CD14-positive monocyte (primary cell): ENCODE measurements at regions not wholly inside any gene's neighbourhood (a gene's known extent, or its start where the extent isn't known, plus 50 kb on each side); places are given as distances from the start of the nearest gene placed in this dataset.

Experiments used
- DNase-seq, 3 donors: peaks; one replicate each; pipeline ENCODE4 v3.0.0-alpha.2; 2011 to 2022
- H2AFZ ChIP-seq: 2 replicates; pipeline ENCODE4 v1.6.0; 2012; ENCODE audit warnings: mild to moderate bottlenecking, low read depth, low read length, inconsistent platforms; ENCODE audit not compliant: insufficient read depth, poor library complexity, severe bottlenecking
- H3K27ac ChIP-seq, 2 donors: 1 replicate in 1 of 2; 2 replicates in 1 of 2; pipeline ENCODE4 v1.5.1; 2012 to 2013; ENCODE audit warnings: low read length in 2 of 2, control low read depth in 1 of 2, inconsistent platforms in 1 of 2, low read depth in 1 of 2, mild to moderate bottlenecking in 1 of 2
- H3K27me3 ChIP-seq, 2 donors: one replicate each; pipeline versions ENCODE4 v1.6.0 to v1.6.1; 2011 to 2013; ENCODE audit warnings: low read length in 2 of 2; ENCODE audit not compliant: control insufficient read depth in 2 of 2, insufficient read depth in 2 of 2
- H3K36me3 ChIP-seq, 2 donors: replicated peaks in 1 of 2; 1 replicate in 1 of 2; 2 replicates in 1 of 2; pipeline versions ENCODE4 v1.5.1 to v1.6.1; 2012 to 2013; ENCODE audit warnings: low read length in 2 of 2, control low read depth in 1 of 2, inconsistent platforms in 1 of 2, mild to moderate bottlenecking in 1 of 2; ENCODE audit not compliant: insufficient read depth in 2 of 2, control insufficient read depth in 1 of 2
- H3K4me1 ChIP-seq, 2 donors: 1 replicate in 1 of 2; 2 replicates in 1 of 2; pipeline versions ENCODE4 v1.5.1 to v1.6.1; 2012 to 2013; ENCODE audit warnings: low read length in 2 of 2, control low read depth in 1 of 2, inconsistent platforms in 1 of 2, mild to moderate bottlenecking in 1 of 2, moderate library complexity in 1 of 2; ENCODE audit not compliant: insufficient read depth in 2 of 2, control insufficient read depth in 1 of 2
- H3K4me2 ChIP-seq: replicated peaks from 2 replicates; pipeline ENCODE3; 2012; ENCODE audit warnings: low read length, moderate library complexity, mild to moderate bottlenecking; ENCODE audit not compliant: poor library complexity, severe bottlenecking; ENCODE audit errors: extremely low read depth
- H3K4me3 ChIP-seq, 3 experiments: fragments of 200-600 bp in 1 of 3; sonication (generic) in 1 of 3; replicated peaks in 1 of 3; 1 replicate in 2 of 3; 2 replicates in 1 of 3; pipeline ENCODE4 v1.5.1; 2011 to 2013; ENCODE audit warnings: low read length in 3 of 3, mild to moderate bottlenecking in 3 of 3, control low read depth in 2 of 3, low read depth in 2 of 3, inconsistent platforms in 1 of 3, moderate library complexity in 1 of 3
- H3K79me2 ChIP-seq: 2 replicates; pipeline ENCODE4 v1.6.0; 2012; ENCODE audit warnings: mild to moderate bottlenecking, control low read depth, inconsistent platforms, low read length, moderate library complexity; ENCODE audit not compliant: insufficient read depth
- H3K9ac ChIP-seq: 2 replicates; pipeline ENCODE4 v1.6.0; 2017; ENCODE audit warnings: low read length, mild to moderate bottlenecking; ENCODE audit not compliant: insufficient read depth, poor library complexity, severe bottlenecking
- H3K9me3 ChIP-seq, 2 donors: replicated peaks in 1 of 2; 1 replicate in 1 of 2; 2 replicates in 1 of 2; pipeline versions ENCODE4 v1.5.1 to v1.6.1; 2012 to 2013; ENCODE audit warnings: low read length in 2 of 2, control low read depth in 1 of 2; ENCODE audit not compliant: control insufficient read depth in 1 of 2, insufficient read depth in 1 of 2
- H4K20me1 ChIP-seq: 2 replicates; pipeline ENCODE4 v1.6.0; 2012; ENCODE audit warnings: mild to moderate bottlenecking, low read length, control low read depth, moderate library complexity; ENCODE audit not compliant: insufficient read depth
- H3K27ac Mint-ChIP-seq, 7 donors: one replicate each; pipeline ENCODE4 v1.8.0; 2020; ENCODE audit warnings: mild to moderate bottlenecking in 7 of 7, mixed read lengths in 7 of 7, moderate library complexity in 6 of 7, inconsistent platforms in 2 of 7
- H3K27me3 Mint-ChIP-seq, 3 donors: one replicate each; pipeline ENCODE4 v1.8.0; 2021 to 2022; ENCODE audit warnings: low read depth in 3 of 3, mild to moderate bottlenecking in 3 of 3, mixed read lengths in 3 of 3, moderate library complexity in 3 of 3, inconsistent platforms in 1 of 3
- H3K36me3 Mint-ChIP-seq, 2 donors: one replicate each; pipeline ENCODE4 v1.8.0; 2020; ENCODE audit warnings: mixed read lengths in 2 of 2, inconsistent platforms in 1 of 2, mild to moderate bottlenecking in 1 of 2
- H3K4me1 Mint-ChIP-seq: one replicate; pipeline ENCODE4 v1.8.0; 2020; ENCODE audit warnings: mild to moderate bottlenecking, mixed read lengths
- H3K4me3 Mint-ChIP-seq, 2 donors: one replicate each; pipeline ENCODE4 v1.8.0; 2020; ENCODE audit warnings: mild to moderate bottlenecking in 2 of 2, mixed read lengths in 2 of 2, moderate library complexity in 1 of 2
- H3K9me3 Mint-ChIP-seq, 7 donors: one replicate each; pipeline ENCODE4 v1.8.0; 2020 to 2022; ENCODE audit warnings: mixed read lengths in 7 of 7, mild to moderate bottlenecking in 6 of 7, moderate library complexity in 6 of 7, inconsistent platforms in 2 of 7
- WGBS: methylation state at CpG from one replicate; pipeline ENCODE4 v1.1.5; 2013; ENCODE audit warnings: missing lambda C conversion rate; ENCODE audit not compliant: insufficient coverage; 5-methylcytosine and 5-hydroxymethylcytosine counted together
- intact Hi-C, 2 donors: fragments of 100-400 bp; cut with micrococcal nuclease; formaldehyde crosslinking; loops; one replicate each; pipeline versions ENCODE4 v1.15.0 to v1.15.1; 2023
- TF ChIP-seq, protein P1 (sequence below): fragments of 200-600 bp; IDR thresholded peaks from one replicate; pipeline ENCODE4 v1.8.0; 2022; ENCODE audit warnings: antibody characterized with exemption, mild to moderate bottlenecking

DNA sequence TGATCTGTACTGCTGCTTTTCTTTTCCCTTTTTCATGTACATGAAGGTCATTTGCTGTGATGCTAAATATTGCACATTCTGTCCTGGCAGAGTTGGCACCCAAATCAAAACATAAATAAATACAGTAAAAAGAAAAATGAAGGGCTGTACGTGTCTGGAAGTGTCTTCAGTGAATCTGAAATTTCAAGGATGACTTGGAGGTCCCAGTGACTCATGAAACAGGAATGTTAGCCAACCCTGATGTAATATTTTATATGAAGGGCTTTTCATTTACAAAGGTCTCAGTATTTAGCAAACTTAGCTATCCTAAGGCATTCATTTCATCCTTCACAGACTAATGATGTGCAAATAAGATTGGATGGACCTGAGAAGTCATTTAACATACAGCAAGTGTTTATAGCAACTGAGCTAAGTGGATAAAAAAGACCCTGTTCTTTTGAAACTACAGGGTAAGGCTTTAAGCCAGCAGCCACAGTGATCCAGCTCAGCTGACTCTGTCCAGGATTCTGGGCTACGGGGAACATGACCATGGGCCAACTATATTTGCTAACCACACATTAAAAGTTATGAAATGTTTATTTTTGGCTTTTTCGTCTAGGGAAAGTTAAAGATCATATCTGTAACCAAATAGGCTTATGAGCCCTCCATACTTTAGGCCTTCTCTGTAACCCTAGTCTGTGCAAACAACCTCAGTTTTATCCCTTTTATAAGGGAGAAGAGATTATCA is 104.0 kb upstream of the DMRTA1 start:
- Histone ChIP-seq H3K27ac (no peak overlapping the region), H3K9ac (no peak overlapping the region), H3K9me3 (no peaks in the 10 kb centered on the region), H3K4me2 (no peak overlapping the region), H4K20me1 (no peaks in the 10 kb centered on the region), H3K4me3 (no peak overlapping the region), H3K4me1 (no peaks in the 10 kb centered on the region), H2AFZ (no peak overlapping the region), H3K36me3 (no peaks in the 10 kb centered on the region), H3K27me3 (no peaks in the 10 kb centered on the region), H3K79me2 (no peaks in the 10 kb centered on the region)
- no CpG with 5 or more reads among the region's 3 CpGs for WGBS
- TF ChIP-seq, protein P1, sequence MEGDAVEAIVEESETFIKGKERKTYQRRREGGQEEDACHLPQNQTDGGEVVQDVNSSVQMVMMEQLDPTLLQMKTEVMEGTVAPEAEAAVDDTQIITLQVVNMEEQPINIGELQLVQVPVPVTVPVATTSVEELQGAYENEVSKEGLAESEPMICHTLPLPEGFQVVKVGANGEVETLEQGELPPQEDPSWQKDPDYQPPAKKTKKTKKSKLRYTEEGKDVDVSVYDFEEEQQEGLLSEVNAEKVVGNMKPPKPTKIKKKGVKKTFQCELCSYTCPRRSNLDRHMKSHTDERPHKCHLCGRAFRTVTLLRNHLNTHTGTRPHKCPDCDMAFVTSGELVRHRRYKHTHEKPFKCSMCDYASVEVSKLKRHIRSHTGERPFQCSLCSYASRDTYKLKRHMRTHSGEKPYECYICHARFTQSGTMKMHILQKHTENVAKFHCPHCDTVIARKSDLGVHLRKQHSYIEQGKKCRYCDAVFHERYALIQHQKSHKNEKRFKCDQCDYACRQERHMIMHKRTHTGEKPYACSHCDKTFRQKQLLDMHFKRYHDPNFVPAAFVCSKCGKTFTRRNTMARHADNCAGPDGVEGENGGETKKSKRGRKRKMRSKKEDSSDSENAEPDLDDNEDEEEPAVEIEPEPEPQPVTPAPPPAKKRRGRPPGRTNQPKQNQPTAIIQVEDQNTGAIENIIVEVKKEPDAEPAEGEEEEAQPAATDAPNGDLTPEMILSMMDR, result no peak
- no peak overlapping the region for H3K4me3 Mint-ChIP-seq
- H3K36me3 Mint-ChIP-seq, result no peaks in the 10 kb centered on the region
- H3K27ac Mint-ChIP-seq, result no peak overlapping the region
- H3K27me3 Mint-ChIP-seq, result no peaks in the 10 kb centered on the region
- intact Hi-C loops, result no loop called here
- peaks cover 0 to 5% (median 0%) of the 10 kb centered on the region in 7 donors for H3K9me3 Mint-ChIP-seq
- H3K4me1 Mint-ChIP-seq, result no peaks in the 10 kb centered on the region
- DNase-seq, result no peak

DNA sequence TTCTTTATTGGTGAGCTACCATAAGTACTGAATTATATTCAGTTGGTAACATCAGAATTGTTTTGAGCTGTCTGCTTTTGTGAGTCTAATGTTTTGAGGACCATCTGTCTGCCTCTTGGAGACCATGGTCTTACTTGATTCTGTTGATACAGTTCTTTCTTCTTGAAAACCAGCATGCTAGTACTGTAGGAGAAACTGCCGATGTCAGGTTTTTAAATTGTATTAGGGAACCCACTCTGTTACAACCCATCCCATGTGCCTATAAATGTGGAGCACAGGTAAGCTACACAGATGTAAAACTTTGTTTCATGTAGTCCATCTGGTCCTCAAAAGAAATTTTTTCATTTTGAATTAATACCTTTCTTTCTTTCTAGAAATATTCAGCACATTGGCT is 103.4 kb upstream of the DMRTA1 start:
- Histone ChIP-seq H3K4me1 (no peaks in the 10 kb centered on the region), H3K27ac (no peak overlapping the region), H3K79me2 (no peaks in the 10 kb centered on the region), H3K27me3 (no peaks in the 10 kb centered on the region), H3K36me3 (no peaks in the 10 kb centered on the region), H3K4me3 (no peak overlapping the region), H3K9me3 (no peaks in the 10 kb centered on the region), H3K4me2 (no peak overlapping the region), H2AFZ (no peak overlapping the region), H4K20me1 (no peaks in the 10 kb centered on the region), H3K9ac (no peak overlapping the region)
- Mint-ChIP-seq H3K9me3 (peaks cover 0 to 8% (median 0%) of the 10 kb centered on the region in 7 donors), H3K4me3 (no peak overlapping the region), H3K36me3 (no peaks in the 10 kb centered on the region), H3K4me1 (no peaks in the 10 kb centered on the region), H3K27me3 (no peaks in the 10 kb centered on the region), H3K27ac (no peak overlapping the region)
- TF ChIP-seq, protein P1, result no peak
- intact Hi-C loops, result no loop called here
- WGBS, result no CpG with 5 or more reads among the region's 1 CpG
- no peak for DNase-seq
